ENCODE measurements at regions not wholly inside any gene's neighbourhood (a gene's known extent, or its start where the extent isn't known, plus 50 kb on each side); places are given as distances from the start of the nearest gene placed in this dataset.

DNA sequence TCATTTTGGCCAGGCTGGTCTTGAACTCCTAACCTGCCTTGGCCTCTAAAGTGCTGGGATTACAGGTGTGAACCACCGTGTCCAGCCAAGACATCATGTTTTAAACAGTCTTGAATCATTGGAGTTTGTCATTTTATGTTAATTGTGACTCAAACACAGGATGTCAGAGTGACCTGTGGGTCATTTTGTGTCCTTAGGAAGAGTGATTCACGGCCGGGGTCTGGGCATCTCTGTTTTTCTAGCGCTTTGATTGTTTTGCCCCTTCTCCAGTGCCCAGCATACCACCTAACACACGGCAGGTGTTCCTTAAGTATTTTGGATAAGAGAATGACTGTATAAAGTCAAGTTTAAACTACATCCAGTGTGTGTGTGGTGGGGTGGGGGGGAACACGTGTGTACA is 183.7 kb upstream of the KLF6 start:
- TF ChIP-seq CREB1 (CRISPR knock-in tag; IDR thresholded peaks at IDR 0.05) (no peak), TEAD4 (CRISPR knock-in tag; IDR thresholded peaks at IDR 0.05) (no peak), USF2 (CRISPR knock-in tag; IDR thresholded peaks at IDR 0.05) (no peak), CTCF (IDR thresholded peaks at IDR 0.05) (no peak), NFATC4 (CRISPR knock-in tag; IDR thresholded peaks at IDR 0.05) (no peak), NR1H2 (CRISPR knock-in tag; IDR thresholded peaks at IDR 0.05) (no peak), GABPB1 (CRISPR knock-in tag; IDR thresholded peaks at IDR 0.05) (no peak), RELA (CRISPR knock-in tag; IDR thresholded peaks at IDR 0.05; ENCODE audit: borderline replicate concordance) (no peak), SP1 (CRISPR knock-in tag; conservative IDR thresholded peaks at IDR 0.05) (no peak), ZNF416 (CRISPR knock-in tag; IDR thresholded peaks at IDR 0.05) (no peak)
- TF ChIP-seq, protein P1, sequence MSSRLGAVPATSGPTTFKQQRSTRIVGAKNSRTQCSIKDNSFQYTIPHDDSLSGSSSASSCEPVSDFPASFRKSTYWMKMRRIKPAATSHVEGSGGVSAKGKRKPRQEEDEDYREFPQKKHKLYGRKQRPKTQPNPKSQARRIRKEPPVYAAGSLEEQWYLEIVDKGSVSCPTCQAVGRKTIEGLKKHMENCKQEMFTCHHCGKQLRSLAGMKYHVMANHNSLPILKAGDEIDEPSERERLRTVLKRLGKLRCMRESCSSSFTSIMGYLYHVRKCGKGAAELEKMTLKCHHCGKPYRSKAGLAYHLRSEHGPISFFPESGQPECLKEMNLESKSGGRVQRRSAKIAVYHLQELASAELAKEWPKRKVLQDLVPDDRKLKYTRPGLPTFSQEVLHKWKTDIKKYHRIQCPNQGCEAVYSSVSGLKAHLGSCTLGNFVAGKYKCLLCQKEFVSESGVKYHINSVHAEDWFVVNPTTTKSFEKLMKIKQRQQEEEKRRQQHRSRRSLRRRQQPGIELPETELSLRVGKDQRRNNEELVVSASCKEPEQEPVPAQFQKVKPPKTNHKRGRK (CRISPR knock-in tag; IDR thresholded peaks at IDR 0.05; ENCODE audit: borderline replicate concordance), result no peak
- TF ChIP-seq, protein P2, sequence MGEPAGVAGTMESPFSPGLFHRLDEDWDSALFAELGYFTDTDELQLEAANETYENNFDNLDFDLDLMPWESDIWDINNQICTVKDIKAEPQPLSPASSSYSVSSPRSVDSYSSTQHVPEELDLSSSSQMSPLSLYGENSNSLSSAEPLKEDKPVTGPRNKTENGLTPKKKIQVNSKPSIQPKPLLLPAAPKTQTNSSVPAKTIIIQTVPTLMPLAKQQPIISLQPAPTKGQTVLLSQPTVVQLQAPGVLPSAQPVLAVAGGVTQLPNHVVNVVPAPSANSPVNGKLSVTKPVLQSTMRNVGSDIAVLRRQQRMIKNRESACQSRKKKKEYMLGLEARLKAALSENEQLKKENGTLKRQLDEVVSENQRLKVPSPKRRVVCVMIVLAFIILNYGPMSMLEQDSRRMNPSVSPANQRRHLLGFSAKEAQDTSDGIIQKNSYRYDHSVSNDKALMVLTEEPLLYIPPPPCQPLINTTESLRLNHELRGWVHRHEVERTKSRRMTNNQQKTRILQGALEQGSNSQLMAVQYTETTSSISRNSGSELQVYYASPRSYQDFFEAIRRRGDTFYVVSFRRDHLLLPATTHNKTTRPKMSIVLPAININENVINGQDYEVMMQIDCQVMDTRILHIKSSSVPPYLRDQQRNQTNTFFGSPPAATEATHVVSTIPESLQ (CRISPR knock-in tag; IDR thresholded peaks at IDR 0.05), result no peak
- TF ChIP-seq, protein P3, sequence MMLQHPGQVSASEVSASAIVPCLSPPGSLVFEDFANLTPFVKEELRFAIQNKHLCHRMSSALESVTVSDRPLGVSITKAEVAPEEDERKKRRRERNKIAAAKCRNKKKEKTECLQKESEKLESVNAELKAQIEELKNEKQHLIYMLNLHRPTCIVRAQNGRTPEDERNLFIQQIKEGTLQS (CRISPR knock-in tag; conservative IDR thresholded peaks at IDR 0.05), result no peak
- TF ChIP-seq, protein P4, sequence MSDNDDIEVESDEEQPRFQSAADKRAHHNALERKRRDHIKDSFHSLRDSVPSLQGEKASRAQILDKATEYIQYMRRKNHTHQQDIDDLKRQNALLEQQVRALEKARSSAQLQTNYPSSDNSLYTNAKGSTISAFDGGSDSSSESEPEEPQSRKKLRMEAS (CRISPR knock-in tag; IDR thresholded peaks at IDR 0.05), result no peak
